WTC11 (cell line): ENCODE measurements at regions not wholly inside any gene's neighbourhood (a gene's known extent, or its start where the extent isn't known, plus 50 kb on each side); places are given as distances from the start of the nearest gene placed in this dataset.

Source experiments
- ATF1 ChIP-seq: sonication (generic); formaldehyde crosslinking; IDR thresholded peaks from 2 replicates; pipeline ENCODE4 v1.8.1; 2023; ENCODE audit warnings: mild to moderate bottlenecking, moderate library complexity, missing genetic modification reagents
- CTCF ChIP-seq: fragments of 200-600 bp; IDR thresholded peaks from 2 replicates; pipeline ENCODE4 v1.8.0; 2022; ENCODE audit warnings: antibody characterized with exemption
- ESRRA ChIP-seq: sonication (generic); formaldehyde crosslinking; IDR thresholded peaks from 2 replicates; pipeline ENCODE4 v1.8.1; 2022; ENCODE audit warnings: mild to moderate bottlenecking, missing genetic modification reagents, borderline replicate concordance
- MAX ChIP-seq: sonication (generic); formaldehyde crosslinking; IDR thresholded peaks from 2 replicates; pipeline ENCODE4 v1.8.0; 2022; ENCODE audit warnings: mild to moderate bottlenecking, missing genetic modification reagents
- PRDM15 ChIP-seq: sonication (generic); formaldehyde crosslinking; IDR thresholded peaks from 2 replicates; pipeline ENCODE4 v1.8.0; 2022; ENCODE audit warnings: missing genetic modification reagents
- SP1 ChIP-seq: sonication (generic); formaldehyde crosslinking; conservative IDR thresholded peaks from 2 replicates; pipeline ENCODE4 v1.8.1; 2022; ENCODE audit warnings: missing genetic modification reagents
- ZNF121 ChIP-seq: sonication (generic); formaldehyde crosslinking; IDR thresholded peaks from 2 replicates; pipeline ENCODE4 v1.8.0; 2023; ENCODE audit warnings: missing genetic modification reagents
- ZNF263 ChIP-seq: sonication (generic); formaldehyde crosslinking; IDR thresholded peaks from 2 replicates; pipeline ENCODE4 v1.8.1; 2022; ENCODE audit warnings: low read depth, mild to moderate bottlenecking, moderate library complexity, missing genetic modification reagents
- ZNF317 ChIP-seq: sonication (generic); formaldehyde crosslinking; IDR thresholded peaks from 2 replicates; pipeline ENCODE4 v1.8.1; 2023; ENCODE audit warnings: low read depth, mild to moderate bottlenecking, moderate library complexity, missing genetic modification reagents, borderline replicate concordance
- TF ChIP-seq, protein P1 (sequence below): sonication (generic); formaldehyde crosslinking; IDR thresholded peaks from 2 replicates; pipeline ENCODE4 v1.8.1; 2022; ENCODE audit warnings: mild to moderate bottlenecking, missing genetic modification reagents, moderate library complexity, borderline replicate concordance

DNA sequence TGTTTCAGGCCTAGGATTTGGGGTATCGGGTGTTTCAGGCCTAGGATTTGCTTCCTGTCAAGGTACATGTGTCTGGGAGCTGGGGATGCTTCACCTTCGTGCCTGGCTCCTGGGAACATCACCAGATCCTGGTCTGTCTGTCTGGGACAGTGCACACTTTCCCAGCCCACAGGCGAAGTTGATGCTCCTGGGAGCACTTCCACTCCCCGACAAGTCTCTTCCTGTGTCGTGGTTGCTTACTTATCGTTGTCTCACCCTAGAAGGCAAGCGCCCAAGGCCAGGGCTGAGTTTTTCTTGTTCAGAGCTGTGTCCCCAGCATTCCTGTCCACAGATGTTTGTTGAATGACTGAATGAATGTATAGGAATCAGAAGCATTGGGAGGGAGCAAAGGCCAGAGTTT is 71.5 kb downstream of the LINC01488 start:
- no peak for TF ChIP-seq CTCF
- no peak for TF ChIP-seq ESRRA (CRISPR knock-in tag)
- TF ChIP-seq ZNF263, result no peak
- TF ChIP-seq ZNF317 (CRISPR knock-in tag), result no peak
- TF ChIP-seq MAX (CRISPR knock-in tag), result no peak
- TF ChIP-seq PRDM15 (CRISPR knock-in tag), result no peak
- TF ChIP-seq, protein P1, sequence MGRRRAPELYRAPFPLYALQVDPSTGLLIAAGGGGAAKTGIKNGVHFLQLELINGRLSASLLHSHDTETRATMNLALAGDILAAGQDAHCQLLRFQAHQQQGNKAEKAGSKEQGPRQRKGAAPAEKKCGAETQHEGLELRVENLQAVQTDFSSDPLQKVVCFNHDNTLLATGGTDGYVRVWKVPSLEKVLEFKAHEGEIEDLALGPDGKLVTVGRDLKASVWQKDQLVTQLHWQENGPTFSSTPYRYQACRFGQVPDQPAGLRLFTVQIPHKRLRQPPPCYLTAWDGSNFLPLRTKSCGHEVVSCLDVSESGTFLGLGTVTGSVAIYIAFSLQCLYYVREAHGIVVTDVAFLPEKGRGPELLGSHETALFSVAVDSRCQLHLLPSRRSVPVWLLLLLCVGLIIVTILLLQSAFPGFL (CRISPR knock-in tag), result no peak
- TF ChIP-seq ATF1 (CRISPR knock-in tag), result no peak
- no peak for TF ChIP-seq ZNF121 (CRISPR knock-in tag)
- TF ChIP-seq SP1 (CRISPR knock-in tag), result no peak
